Neural cell (in vitro differentiated cells): ENCODE measurements at regions not wholly inside any gene's neighbourhood (a gene's known extent, or its start where the extent isn't known, plus 50 kb on each side); places are given as distances from the start of the nearest gene placed in this dataset.

Experiments used
- CTCF ChIP-seq: fragments of 450-650 bp; IDR thresholded peaks from 2 replicates; pipeline ENCODE4 v1.5.1; 2014; ENCODE audit warnings: antibody characterized with exemption, mild to moderate bottlenecking, moderate library complexity; ENCODE audit not compliant: poor library complexity, severe bottlenecking
- EZH2 ChIP-seq: fragments of 200-600, 300-800 bp; shearing (Covaris generic), sonication (generic); IDR thresholded peaks from 2 replicates; pipeline ENCODE4 v1.6.1; 2014; ENCODE audit warnings: antibody characterized with exemption, low read length, borderline replicate concordance, mild to moderate bottlenecking; ENCODE audit not compliant: insufficient read depth, poor library complexity, severe bottlenecking
- POLR2AphosphoS5 ChIP-seq: IDR thresholded peaks from 2 replicates; pipeline ENCODE4 v1.6.1; 2012
- SMC3 ChIP-seq: fragments of 450-650 bp; conservative IDR thresholded peaks from 2 replicates; pipeline ENCODE4 v1.6.1; 2014; ENCODE audit warnings: antibody characterized with exemption, mild to moderate bottlenecking, moderate library complexity; ENCODE audit not compliant: poor library complexity
- TAF1 ChIP-seq: IDR thresholded peaks from 2 replicates; pipeline ENCODE4 v1.6.1; 2012; ENCODE audit warnings: low read depth
- TF ChIP-seq, protein P1 (sequence below): IDR thresholded peaks from 2 replicates; pipeline ENCODE4 v1.6.1; 2012; ENCODE audit warnings: borderline replicate concordance

DNA sequence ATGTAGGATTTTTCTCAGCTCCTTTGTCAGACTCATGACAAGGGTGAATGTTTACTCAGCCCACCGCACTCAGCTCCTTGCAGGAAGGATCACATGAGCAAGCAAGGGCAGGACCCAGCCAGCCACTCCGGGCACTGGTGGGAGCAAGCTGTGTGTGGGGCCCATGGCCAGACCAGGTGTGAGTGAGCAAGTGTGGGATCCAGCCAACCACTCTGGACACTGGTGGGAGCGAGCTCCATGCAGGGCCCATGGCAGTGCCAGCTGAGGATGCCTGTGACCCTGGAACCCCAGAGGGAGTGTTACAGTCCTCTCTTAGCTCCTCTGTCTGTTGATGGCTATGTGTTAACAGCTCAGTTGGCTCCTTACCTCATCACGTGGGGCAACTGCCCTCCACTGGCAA lies 2750.6 kb downstream of the PCDH7 start:
- TF ChIP-seq CTCF (no peak), EZH2 (no peak), TAF1 (no peak), POLR2AphosphoS5 (no peak), SMC3 (no peak)
- TF ChIP-seq, protein P1, sequence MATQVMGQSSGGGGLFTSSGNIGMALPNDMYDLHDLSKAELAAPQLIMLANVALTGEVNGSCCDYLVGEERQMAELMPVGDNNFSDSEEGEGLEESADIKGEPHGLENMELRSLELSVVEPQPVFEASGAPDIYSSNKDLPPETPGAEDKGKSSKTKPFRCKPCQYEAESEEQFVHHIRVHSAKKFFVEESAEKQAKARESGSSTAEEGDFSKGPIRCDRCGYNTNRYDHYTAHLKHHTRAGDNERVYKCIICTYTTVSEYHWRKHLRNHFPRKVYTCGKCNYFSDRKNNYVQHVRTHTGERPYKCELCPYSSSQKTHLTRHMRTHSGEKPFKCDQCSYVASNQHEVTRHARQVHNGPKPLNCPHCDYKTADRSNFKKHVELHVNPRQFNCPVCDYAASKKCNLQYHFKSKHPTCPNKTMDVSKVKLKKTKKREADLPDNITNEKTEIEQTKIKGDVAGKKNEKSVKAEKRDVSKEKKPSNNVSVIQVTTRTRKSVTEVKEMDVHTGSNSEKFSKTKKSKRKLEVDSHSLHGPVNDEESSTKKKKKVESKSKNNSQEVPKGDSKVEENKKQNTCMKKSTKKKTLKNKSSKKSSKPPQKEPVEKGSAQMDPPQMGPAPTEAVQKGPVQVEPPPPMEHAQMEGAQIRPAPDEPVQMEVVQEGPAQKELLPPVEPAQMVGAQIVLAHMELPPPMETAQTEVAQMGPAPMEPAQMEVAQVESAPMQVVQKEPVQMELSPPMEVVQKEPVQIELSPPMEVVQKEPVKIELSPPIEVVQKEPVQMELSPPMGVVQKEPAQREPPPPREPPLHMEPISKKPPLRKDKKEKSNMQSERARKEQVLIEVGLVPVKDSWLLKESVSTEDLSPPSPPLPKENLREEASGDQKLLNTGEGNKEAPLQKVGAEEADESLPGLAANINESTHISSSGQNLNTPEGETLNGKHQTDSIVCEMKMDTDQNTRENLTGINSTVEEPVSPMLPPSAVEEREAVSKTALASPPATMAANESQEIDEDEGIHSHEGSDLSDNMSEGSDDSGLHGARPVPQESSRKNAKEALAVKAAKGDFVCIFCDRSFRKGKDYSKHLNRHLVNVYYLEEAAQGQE: no peak
